GM23338 (cell line): ENCODE measurements at regions not wholly inside any gene's neighbourhood (a gene's known extent, or its start where the extent isn't known, plus 50 kb on each side); places are given as distances from the start of the nearest gene placed in this dataset.

Source experiments
- ATAC-seq: fragments of 200-7000 bp; cut with Tn5 transposase; 3 replicates; pipeline ENCODE4 v1.9.1; 2020
- DNase-seq: peaks from one replicate; pipeline ENCODE4 v3.0.0-alpha.2; 2015; ENCODE audit warnings: low spot score
- H2AFZ ChIP-seq: fragments of 200-600 bp; sonication (generic); 2 replicates; pipeline ENCODE4 v1.8.0; 2016; ENCODE audit warnings: antibody characterized with exemption, mild to moderate bottlenecking, moderate library complexity
- H3F3A ChIP-seq: fragments of 200-600 bp; sonication (generic); replicated peaks from 2 replicates; pipeline ENCODE4 v1.8.0; 2017; ENCODE audit warnings: antibody characterized with exemption, mixed run types, low read depth
- H3K27ac ChIP-seq: fragments of 200-600 bp; sonication (generic); 2 replicates; pipeline ENCODE4 v1.6.1; 2016; ENCODE audit warnings: low read depth
- H3K27me3 ChIP-seq: fragments of 200-600 bp; sonication (generic); 2 replicates; pipeline ENCODE4 v1.8.0; 2016; ENCODE audit warnings: mild to moderate bottlenecking, mixed run types, moderate library complexity; ENCODE audit not compliant: insufficient read depth
- H3K36me3 ChIP-seq: fragments of 200-600 bp; sonication (generic); 2 replicates; pipeline ENCODE4 v1.8.0; 2016; ENCODE audit warnings: mild to moderate bottlenecking; ENCODE audit not compliant: insufficient read depth
- H3K4me1 ChIP-seq: fragments of 200-600 bp; sonication (generic); 2 replicates; pipeline ENCODE4 v1.8.0; 2016; ENCODE audit warnings: mild to moderate bottlenecking, moderate library complexity; ENCODE audit not compliant: insufficient read depth
- H3K4me2 ChIP-seq: fragments of 200-600 bp; sonication (generic); 2 replicates; pipeline ENCODE4 v1.7.1; 2017; ENCODE audit warnings: mixed run types
- H3K4me3 ChIP-seq: fragments of 200-600 bp; sonication (generic); 2 replicates; pipeline ENCODE4 v1.6.1; 2016; ENCODE audit warnings: mixed run types
- H3K79me2 ChIP-seq: fragments of 200-600 bp; sonication (generic); replicated peaks from 2 replicates; pipeline ENCODE4 v1.8.0; 2017; ENCODE audit warnings: mild to moderate bottlenecking; ENCODE audit not compliant: insufficient read depth
- H3K9me2 ChIP-seq: fragments of 200-600 bp; sonication (generic); 2 replicates; pipeline ENCODE4 v1.8.0; 2017; ENCODE audit not compliant: insufficient read depth
- H4K20me1 ChIP-seq: fragments of 200-600 bp; sonication (generic); replicated peaks from 2 replicates; pipeline ENCODE4 v1.8.0; 2017; ENCODE audit warnings: mild to moderate bottlenecking; ENCODE audit not compliant: insufficient read depth
- H3K27ac Mint-ChIP-seq: 2 replicates; pipeline ENCODE4 v1.8.0; 2020; ENCODE audit warnings: inconsistent platforms, mild to moderate bottlenecking, moderate library complexity, mixed read lengths
- H3K27me3 Mint-ChIP-seq: 3 replicates; pipeline ENCODE4 v1.8.0; 2022; ENCODE audit warnings: low read depth, mild to moderate bottlenecking, moderate library complexity, mixed read lengths, inconsistent platforms; ENCODE audit not compliant: insufficient read depth, poor library complexity
- H3K36me3 Mint-ChIP-seq: 3 replicates; pipeline ENCODE4 v1.8.0; 2021; ENCODE audit warnings: low read depth, mild to moderate bottlenecking, inconsistent platforms, moderate library complexity, mixed read lengths
- H3K4me1 Mint-ChIP-seq: 3 replicates; pipeline ENCODE4 v1.8.0; 2020; ENCODE audit warnings: mild to moderate bottlenecking, inconsistent platforms, mixed read lengths
- H3K4me3 Mint-ChIP-seq: 3 replicates; pipeline ENCODE4 v1.8.0; 2021; ENCODE audit warnings: moderate library complexity, mild to moderate bottlenecking, inconsistent platforms, mixed read lengths
- H3K9me3 Mint-ChIP-seq: 3 replicates; pipeline ENCODE4 v1.8.0; 2020; ENCODE audit warnings: moderate library complexity, mild to moderate bottlenecking, inconsistent platforms, mixed read lengths
- CREB1 ChIP-seq: fragments of 250-450 bp; sonication (Bioruptor Pico); IDR thresholded peaks from 2 replicates; pipeline ENCODE4 v1.5.0; 2020; ENCODE audit warnings: low read depth, mild to moderate bottlenecking, moderate library complexity
- EZH2phosphoT487 ChIP-seq: fragments of 200-600 bp; sonication (generic); IDR thresholded peaks from one replicate; pipeline ENCODE4 v1.8.1; 2018; ENCODE audit warnings: antibody characterized with exemption; ENCODE audit not compliant: unreplicated experiment
- NANOG ChIP-seq: IDR thresholded peaks from 2 replicates; pipeline ENCODE4 v1.6.1; 2016; ENCODE audit warnings: antibody characterized with exemption, borderline replicate concordance
- POLR2AphosphoS5 ChIP-seq: IDR thresholded peaks from 2 replicates; pipeline ENCODE4 v1.6.1; 2016; ENCODE audit warnings: antibody characterized with exemption, low read depth
- ZNF114 ChIP-seq: fragments of 250-450 bp; sonication (Bioruptor Pico); IDR thresholded peaks from 2 replicates; pipeline ENCODE4 v1.5.0; 2020; ENCODE audit warnings: mild to moderate bottlenecking, moderate library complexity
- ZNF331 ChIP-seq: fragments of 250-450 bp; sonication (Bioruptor Pico); IDR thresholded peaks from 2 replicates; pipeline ENCODE4 v1.5.0; 2020; ENCODE audit warnings: low read depth, mild to moderate bottlenecking, moderate library complexity
- TF ChIP-seq, protein P1 (sequence below): fragments of 250-450 bp; sonication (Bioruptor Pico); IDR thresholded peaks from 2 replicates; pipeline ENCODE4 v1.5.0; 2020; ENCODE audit warnings: mild to moderate bottlenecking, moderate library complexity

DNA sequence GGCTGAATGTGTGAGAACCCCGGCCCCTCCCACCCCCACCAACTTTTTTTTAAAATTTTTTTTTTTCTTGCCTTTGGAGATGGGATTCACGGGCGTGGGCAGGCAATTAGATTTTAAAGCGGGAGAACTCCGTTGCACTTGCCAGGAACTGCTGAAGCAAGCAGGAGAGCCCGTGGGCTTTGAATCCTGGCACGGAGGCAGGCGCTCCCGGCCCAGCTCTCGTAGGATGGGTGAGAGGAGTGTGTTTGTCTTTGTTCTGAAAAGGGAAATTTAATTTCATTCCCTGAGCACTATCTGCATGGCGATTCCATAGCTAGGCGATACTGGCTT, 54.3 kb upstream of the BOD1 start:
- H3K4me3 Mint-ChIP-seq = no peak overlapping the region
- peaks cover 47% of the 10 kb centered on the region for H3K4me1 Mint-ChIP-seq
- Histone ChIP-seq H3K27ac (peak overlapping the region; percentile 87), H4K20me1 (no peaks in the 10 kb centered on the region), H3F3A (peaks cover 35% of the 10 kb centered on the region), H3K79me2 (no peaks in the 10 kb centered on the region; the same call in 1 of the 2 replicates), H3K4me1 (peaks cover 39% of the 10 kb centered on the region), H3K4me3 (no peak overlapping the region), H3K9me2 (peaks cover 10% of the 10 kb centered on the region), H2AFZ (peak overlapping the region; percentile 59; the same call in 1 of the 2 replicates), H3K4me2 (peak overlapping the region; percentile 3), H3K27me3 (no peaks in the 10 kb centered on the region), H3K36me3 (peaks cover 3% of the 10 kb centered on the region; the same call in 1 of the 2 replicates)
- peaks cover 80% of the 10 kb centered on the region for H3K36me3 Mint-ChIP-seq
- no peak for TF ChIP-seq CREB1 (CRISPR knock-in tag)
- TF ChIP-seq EZH2phosphoT487 = no peak
- no peak for TF ChIP-seq ZNF114 (CRISPR knock-in tag)
- H3K27ac Mint-ChIP-seq = peak overlapping the region; percentile 97
- peaks cover 80% of the 10 kb centered on the region for H3K9me3 Mint-ChIP-seq
- DNase-seq (no peak), ATAC-seq (peak; percentile 34)
- peaks cover 28% of the 10 kb centered on the region for H3K27me3 Mint-ChIP-seq

DNA sequence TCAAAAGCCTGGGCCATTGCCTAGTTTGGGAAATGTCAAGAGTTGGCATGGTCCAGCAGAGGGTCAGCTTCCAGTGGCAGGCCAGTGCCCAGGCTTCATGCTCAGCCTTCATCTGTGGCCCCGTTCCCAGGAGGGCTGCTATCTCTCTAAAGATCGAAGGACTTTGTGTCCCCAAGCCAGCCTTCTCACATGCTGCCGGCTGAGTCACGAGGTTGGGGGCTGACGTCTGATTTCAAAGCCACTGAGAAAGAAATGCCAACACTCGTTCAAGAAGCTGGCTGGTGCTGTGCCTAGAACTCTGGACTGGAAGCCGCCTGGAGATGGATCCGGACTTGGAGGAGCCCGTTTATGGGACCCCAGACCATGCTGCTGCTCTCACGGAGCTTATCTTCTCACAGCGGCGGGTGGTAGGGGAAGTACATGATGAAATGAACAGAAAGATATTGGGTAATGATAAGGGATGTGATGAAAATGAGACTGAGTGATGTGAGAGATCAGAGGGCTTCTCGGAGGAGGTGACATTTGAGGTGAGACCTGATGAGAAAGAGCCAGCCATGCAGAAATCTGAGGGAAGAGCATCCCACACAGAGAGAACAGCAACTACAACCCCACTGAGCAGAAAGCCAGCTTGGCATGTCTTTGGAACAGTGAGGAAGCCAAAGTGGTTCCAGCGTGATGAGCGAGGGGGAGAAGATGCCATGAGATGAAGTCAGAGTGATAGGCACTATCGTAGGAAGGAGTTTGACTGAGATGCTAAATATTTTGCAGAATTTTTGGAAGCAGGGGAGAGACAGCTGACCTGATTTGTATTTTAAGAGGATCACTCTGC, 54.9 kb upstream of the BOD1 start:
- Histone ChIP-seq H3K79me2 (no peaks in the 10 kb centered on the region; the same call in 1 of the 2 replicates), H3K36me3 (peaks cover 3% of the 10 kb centered on the region; the same call in 1 of the 2 replicates), H3K27ac (peak overlapping the region; percentile 87), H3K27me3 (no peaks in the 10 kb centered on the region), H3K9me2 (peaks cover 10% of the 10 kb centered on the region), H3F3A (peaks cover 35% of the 10 kb centered on the region), H3K4me2 (peak overlapping the region; percentile 32), H4K20me1 (no peaks in the 10 kb centered on the region), H3K4me3 (no peak overlapping the region), H2AFZ (peak overlapping the region; percentile 59; the same call in 1 of the 2 replicates), H3K4me1 (peaks cover 39% of the 10 kb centered on the region)
- DNase-seq = no peak
- no peak for ATAC-seq
- peaks cover 48% of the 10 kb centered on the region for H3K4me1 Mint-ChIP-seq
- peaks cover 82% of the 10 kb centered on the region for H3K36me3 Mint-ChIP-seq
- no peak overlapping the region; the same call in 2 of the 3 replicates for H3K4me3 Mint-ChIP-seq
- TF ChIP-seq, protein P1, sequence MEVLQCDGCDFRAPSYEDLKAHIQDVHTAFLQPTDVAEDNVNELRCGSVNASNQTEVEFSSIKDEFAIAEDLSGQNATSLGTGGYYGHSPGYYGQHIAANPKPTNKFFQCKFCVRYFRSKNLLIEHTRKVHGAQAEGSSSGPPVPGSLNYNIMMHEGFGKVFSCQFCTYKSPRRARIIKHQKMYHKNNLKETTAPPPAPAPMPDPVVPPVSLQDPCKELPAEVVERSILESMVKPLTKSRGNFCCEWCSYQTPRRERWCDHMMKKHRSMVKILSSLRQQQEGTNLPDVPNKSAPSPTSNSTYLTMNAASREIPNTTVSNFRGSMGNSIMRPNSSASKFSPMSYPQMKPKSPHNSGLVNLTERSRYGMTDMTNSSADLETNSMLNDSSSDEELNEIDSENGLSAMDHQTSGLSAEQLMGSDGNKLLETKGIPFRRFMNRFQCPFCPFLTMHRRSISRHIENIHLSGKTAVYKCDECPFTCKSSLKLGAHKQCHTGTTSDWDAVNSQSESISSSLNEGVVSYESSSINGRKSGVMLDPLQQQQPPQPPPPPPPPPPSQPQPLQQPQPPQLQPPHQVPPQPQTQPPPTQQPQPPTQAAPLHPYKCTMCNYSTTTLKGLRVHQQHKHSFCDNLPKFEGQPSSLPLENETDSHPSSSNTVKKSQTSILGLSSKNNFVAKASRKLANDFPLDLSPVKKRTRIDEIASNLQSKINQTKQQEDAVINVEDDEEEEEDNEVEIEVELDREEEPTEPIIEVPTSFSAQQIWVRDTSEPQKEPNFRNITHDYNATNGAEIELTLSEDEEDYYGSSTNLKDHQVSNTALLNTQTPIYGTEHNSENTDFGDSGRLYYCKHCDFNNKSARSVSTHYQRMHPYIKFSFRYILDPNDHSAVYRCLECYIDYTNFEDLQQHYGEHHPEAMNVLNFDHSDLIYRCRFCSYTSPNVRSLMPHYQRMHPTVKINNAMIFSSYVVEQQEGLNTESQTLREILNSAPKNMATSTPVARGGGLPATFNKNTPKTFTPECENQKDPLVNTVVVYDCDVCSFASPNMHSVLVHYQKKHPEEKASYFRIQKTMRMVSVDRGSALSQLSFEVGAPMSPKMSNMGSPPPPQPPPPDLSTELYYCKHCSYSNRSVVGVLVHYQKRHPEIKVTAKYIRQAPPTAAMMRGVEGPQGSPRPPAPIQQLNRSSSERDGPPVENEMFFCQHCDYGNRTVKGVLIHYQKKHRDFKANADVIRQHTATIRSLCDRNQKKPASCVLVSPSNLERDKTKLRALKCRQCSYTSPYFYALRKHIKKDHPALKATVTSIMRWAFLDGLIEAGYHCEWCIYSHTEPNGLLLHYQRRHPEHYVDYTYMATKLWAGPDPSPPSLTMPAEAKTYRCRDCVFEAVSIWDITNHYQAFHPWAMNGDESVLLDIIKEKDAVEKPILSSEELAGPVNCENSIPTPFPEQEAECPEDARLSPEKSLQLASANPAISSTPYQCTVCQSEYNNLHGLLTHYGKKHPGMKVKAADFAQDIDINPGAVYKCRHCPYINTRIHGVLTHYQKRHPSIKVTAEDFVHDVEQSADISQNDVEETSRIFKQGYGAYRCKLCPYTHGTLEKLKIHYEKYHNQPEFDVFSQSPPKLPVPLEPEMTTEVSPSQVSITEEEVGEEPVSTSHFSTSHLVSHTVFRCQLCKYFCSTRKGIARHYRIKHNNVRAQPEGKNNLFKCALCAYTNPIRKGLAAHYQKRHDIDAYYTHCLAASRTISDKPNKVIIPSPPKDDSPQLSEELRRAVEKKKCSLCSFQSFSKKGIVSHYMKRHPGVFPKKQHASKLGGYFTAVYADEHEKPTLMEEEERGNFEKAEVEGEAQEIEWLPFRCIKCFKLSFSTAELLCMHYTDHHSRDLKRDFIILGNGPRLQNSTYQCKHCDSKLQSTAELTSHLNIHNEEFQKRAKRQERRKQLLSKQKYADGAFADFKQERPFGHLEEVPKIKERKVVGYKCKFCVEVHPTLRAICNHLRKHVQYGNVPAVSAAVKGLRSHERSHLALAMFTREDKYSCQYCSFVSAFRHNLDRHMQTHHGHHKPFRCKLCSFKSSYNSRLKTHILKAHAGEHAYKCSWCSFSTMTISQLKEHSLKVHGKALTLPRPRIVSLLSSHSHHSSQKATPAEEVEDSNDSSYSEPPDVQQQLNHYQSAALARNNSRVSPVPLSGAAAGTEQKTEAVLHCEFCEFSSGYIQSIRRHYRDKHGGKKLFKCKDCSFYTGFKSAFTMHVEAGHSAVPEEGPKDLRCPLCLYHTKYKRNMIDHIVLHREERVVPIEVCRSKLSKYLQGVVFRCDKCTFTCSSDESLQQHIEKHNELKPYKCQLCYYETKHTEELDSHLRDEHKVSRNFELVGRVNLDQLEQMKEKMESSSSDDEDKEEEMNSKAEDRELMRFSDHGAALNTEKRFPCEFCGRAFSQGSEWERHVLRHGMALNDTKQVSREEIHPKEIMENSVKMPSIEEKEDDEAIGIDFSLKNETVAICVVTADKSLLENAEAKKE (CRISPR knock-in tag) = no peak
- TF ChIP-seq NANOG (no peak), ZNF331 (no peak), POLR2AphosphoS5 (no peak)
- H3K27ac Mint-ChIP-seq = peak overlapping the region; percentile 97
- H3K9me3 Mint-ChIP-seq = peaks cover 80% of the 10 kb centered on the region
- peaks cover 31% of the 10 kb centered on the region for H3K27me3 Mint-ChIP-seq
